Esophagus muscularis mucosa (tissue), 4 donors: ENCODE measurements at regions not wholly inside any gene's neighbourhood (a gene's known extent, or its start where the extent isn't known, plus 50 kb on each side); places are given as distances from the start of the nearest gene placed in this dataset.
"Not testable (repeated sequence)": the region's sequence is repeated elsewhere in the genome, so short reads cannot be mapped to it uniquely, and the experiment has no call there.

Experiments
- DNase-seq: peaks from one replicate; pipeline ENCODE4 v3.0.0-alpha.2; 2017; ENCODE audit errors: extremely low spot score
- H3K27ac ChIP-seq, 4 donors: fragments of 200-600 bp; sonication (generic); replicated peaks in 1 of 4; 1 replicate in 3 of 4; 2 replicates in 1 of 4; pipeline ENCODE4 v1.5.1; 2016 to 2019; ENCODE audit warnings: mild to moderate bottlenecking in 1 of 4
- H3K27me3 ChIP-seq, 4 donors: fragments of 200-600 bp; sonication (generic); one replicate each; pipeline versions ENCODE4 v1.5.1 to v1.6.0; 2016 to 2019
- H3K36me3 ChIP-seq, 4 donors: fragments of 200-600 bp; sonication (generic); one replicate each; pipeline ENCODE4 v1.5.1; 2016 to 2019
- H3K4me1 ChIP-seq, 4 donors: fragments of 200-600 bp; sonication (generic); one replicate each; pipeline ENCODE4 v1.5.1; 2016 to 2019
- H3K4me3 ChIP-seq, 4 donors: fragments of 200-600 bp; sonication (generic); 1 replicate in 2 of 4; 2 replicates in 2 of 4; pipeline ENCODE4 v1.5.1; 2016 to 2019; ENCODE audit warnings: mild to moderate bottlenecking in 4 of 4, moderate library complexity in 1 of 4
- H3K9me3 ChIP-seq, 4 donors: fragments of 200-600 bp; sonication (generic); 1 replicate in 3 of 4; 2 replicates in 1 of 4; pipeline ENCODE4 v1.5.1; 2016 to 2019
- EP300 ChIP-seq: sonication (generic); formaldehyde crosslinking; IDR thresholded peaks from one replicate; pipeline ENCODE4 v1.6.1; 2017; ENCODE audit warnings: antibody characterized with exemption
- POLR2A ChIP-seq: fragments of 450-650 bp; IDR thresholded peaks from one replicate; pipeline ENCODE4 v1.6.1; 2017; ENCODE audit warnings: antibody characterized with exemption, moderate library complexity, mild to moderate bottlenecking, low read depth
- POLR2AphosphoS5 ChIP-seq, 2 donors: sonication (generic); formaldehyde crosslinking; IDR thresholded peaks; one replicate each; pipeline ENCODE4 v1.6.1; 2017; ENCODE audit warnings: antibody characterized with exemption in 2 of 2
- WGBS: methylation state at CpG from one replicate; pipeline ENCODE4 v1.1.5; 2018; 5-methylcytosine and 5-hydroxymethylcytosine counted together
- intact Hi-C: fragments of 100-400 bp; cut with DNase I; formaldehyde crosslinking; loops from one replicate; pipeline ENCODE4 v1.15.1; 2023
- TF ChIP-seq, protein P1 (sequence below), 3 experiments: fragments of 200-600 bp in 2 of 3; fragments of 450-650 bp in 1 of 3; sonication (generic) in 2 of 3; IDR thresholded peaks; one replicate each; pipeline ENCODE4 v1.5.1; 2017 to 2019; ENCODE audit warnings: antibody characterized with exemption in 3 of 3, mild to moderate bottlenecking in 2 of 3, moderate library complexity in 1 of 3

DNA sequence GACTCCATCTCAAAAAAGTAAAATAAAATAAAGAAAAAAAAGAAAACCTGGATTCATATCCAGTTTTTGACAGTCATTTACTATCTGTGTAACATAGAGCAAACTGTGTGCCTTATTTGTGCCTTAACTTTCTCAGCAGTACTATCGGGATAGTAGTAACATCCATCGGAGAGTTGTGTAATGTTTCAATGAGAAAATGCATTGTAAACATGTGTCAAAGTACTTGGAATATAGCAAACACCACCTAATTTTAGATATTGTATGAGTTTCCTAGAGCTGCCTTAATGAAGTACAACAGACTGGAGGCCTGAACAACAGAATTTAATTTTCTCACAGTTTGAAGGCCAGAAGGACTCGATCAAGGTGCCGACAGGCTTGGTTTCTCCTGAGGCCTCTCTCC, 81.3 kb upstream of the CDC42EP3 start:
- TF ChIP-seq POLR2A (no peak), POLR2AphosphoS5 (IDR thresholded peaks at IDR 0.05) (no peak), EP300 (no peak)
- TF ChIP-seq, protein P1, sequence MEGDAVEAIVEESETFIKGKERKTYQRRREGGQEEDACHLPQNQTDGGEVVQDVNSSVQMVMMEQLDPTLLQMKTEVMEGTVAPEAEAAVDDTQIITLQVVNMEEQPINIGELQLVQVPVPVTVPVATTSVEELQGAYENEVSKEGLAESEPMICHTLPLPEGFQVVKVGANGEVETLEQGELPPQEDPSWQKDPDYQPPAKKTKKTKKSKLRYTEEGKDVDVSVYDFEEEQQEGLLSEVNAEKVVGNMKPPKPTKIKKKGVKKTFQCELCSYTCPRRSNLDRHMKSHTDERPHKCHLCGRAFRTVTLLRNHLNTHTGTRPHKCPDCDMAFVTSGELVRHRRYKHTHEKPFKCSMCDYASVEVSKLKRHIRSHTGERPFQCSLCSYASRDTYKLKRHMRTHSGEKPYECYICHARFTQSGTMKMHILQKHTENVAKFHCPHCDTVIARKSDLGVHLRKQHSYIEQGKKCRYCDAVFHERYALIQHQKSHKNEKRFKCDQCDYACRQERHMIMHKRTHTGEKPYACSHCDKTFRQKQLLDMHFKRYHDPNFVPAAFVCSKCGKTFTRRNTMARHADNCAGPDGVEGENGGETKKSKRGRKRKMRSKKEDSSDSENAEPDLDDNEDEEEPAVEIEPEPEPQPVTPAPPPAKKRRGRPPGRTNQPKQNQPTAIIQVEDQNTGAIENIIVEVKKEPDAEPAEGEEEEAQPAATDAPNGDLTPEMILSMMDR (IDR thresholded peaks at IDR 0.05) = no peak
- intact Hi-C loops = no loop called here
- Histone ChIP-seq H3K9me3 (no peaks in the 10 kb centered on the region), H3K36me3 (no peaks in the 10 kb centered on the region), H3K27ac (no peak overlapping the region), H3K27me3 (no peaks in the 10 kb centered on the region), H3K4me3 (no peak overlapping the region), H3K4me1 (no peaks in the 10 kb centered on the region)
- 70% methylated on average over 4 of the region's 4 CpGs for WGBS
- DNase-seq = no peak

DNA sequence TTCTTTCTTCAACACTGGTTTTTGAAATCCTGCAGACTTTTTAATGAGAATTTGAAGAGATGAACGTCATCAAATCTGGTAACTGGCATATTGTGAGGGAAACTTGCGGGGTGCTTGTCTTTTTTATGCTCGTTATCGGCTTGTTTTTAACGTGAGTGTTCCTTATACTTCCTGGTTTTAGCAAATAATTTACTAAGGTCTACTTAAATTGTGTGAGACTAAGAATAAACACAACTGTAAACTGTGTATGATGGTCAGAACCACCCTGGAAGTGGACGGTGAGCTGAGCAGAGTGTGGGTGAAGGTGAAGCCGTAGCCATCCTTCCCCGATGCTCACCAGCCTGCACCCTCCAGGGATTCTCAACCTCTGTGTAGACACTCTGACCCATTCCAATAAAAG, 82.3 kb upstream of the CDC42EP3 start:
- Histone ChIP-seq H3K36me3 (no peaks in the 10 kb centered on the region), H3K27me3 (no peaks in the 10 kb centered on the region), H3K4me1 (no peaks in the 10 kb centered on the region), H3K27ac (no peak overlapping the region), H3K9me3 (no peaks in the 10 kb centered on the region), H3K4me3 (no peak overlapping the region)
- no peak for DNase-seq
- TF ChIP-seq POLR2AphosphoS5 (IDR thresholded peaks at IDR 0.05) (no peak), POLR2A (no peak), EP300 (no peak)
- TF ChIP-seq, protein P1 (IDR thresholded peaks at IDR 0.05) = no peak
- WGBS = 96% methylated on average over 8 of the region's 8 CpGs
- intact Hi-C loops = no loop called here

DNA sequence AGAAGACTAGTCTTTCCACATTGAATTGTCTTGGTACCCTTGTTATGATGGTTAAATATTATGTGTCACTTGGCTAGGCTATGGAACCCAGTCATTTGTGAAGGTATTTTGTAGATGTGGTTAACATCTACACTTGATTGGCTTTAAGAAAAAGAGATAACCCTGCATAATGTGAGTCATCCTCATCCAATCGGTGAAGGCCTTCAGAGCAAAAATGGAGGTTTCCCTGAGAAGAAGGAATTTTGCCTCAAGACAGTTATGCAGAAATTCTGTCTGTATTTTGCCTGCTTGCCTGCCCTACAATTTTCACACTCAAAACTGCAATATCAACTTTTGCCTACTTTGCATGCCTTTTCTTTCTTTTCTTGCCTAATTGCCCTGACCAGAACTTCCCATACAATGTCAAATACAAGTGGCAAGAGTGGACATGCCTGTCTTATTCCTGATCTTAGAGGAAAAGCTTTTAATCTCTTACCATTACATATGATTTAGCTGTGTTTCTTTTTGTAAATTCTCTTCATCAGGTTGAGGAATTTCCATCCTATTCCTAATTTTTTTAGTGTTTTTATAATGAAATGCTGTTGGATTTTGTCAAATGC, 84.6 kb upstream of the CDC42EP3 start:
- H3K27ac ChIP-seq, intact Hi-C loops, H3K4me1 ChIP-seq, H3K36me3 ChIP-seq, DNase-seq, H3K27me3 ChIP-seq, H3K9me3 ChIP-seq, H3K4me3 ChIP-seq: not testable (repeated sequence)
- 100% methylated on average over 1 of the region's 1 CpG for WGBS

DNA sequence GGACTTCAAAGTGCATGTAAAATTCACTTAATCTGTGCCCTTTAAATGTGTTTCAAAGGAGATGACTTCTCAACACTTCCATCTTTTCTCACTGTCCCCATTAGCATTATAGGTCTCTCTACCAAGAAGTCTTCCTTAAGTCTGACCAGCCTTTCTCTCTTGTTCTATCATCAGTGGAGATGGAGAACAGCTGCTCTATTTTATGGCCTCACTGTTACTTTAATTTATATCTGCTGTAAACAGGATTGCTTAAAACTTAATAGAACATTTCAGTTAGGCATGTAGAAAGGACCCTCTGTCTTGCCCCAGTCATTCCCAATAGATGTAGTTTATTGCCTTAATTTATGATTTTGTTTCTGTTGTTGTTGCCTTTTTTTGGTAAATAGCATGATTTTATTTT, 86.0 kb upstream of the CDC42EP3 start:
- H3K27me3 ChIP-seq, H3K27ac ChIP-seq, intact Hi-C loops, H3K9me3 ChIP-seq, H3K4me3 ChIP-seq, H3K4me1 ChIP-seq, DNase-seq, H3K36me3 ChIP-seq: not testable (repeated sequence)

DNA sequence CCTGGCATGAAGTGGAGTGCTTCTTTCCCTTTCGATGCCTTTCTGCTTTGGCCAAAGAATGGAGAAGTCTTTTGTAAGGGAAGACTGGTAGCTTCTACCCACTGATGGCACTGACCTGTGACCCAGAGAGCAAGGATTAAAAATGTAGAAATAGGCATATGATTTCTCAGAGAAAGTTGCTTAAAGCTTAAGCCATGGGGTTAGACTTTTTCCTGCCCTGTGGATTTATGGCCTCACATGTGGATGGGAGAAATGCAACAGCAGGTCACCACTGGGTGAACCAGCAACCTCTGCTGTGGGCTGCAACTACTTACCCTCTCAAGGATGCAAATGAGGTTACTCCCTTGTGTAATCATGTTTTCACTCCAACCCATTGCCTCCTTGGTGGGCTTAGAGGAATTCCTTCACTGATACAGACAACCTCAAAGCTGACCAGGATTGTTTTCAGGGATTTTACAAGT, 86.7 kb upstream of the CDC42EP3 start:
- H3K9me3 ChIP-seq, H3K27me3 ChIP-seq, H3K27ac ChIP-seq, intact Hi-C loops, H3K36me3 ChIP-seq, H3K4me1 ChIP-seq, H3K4me3 ChIP-seq: not testable (repeated sequence)
- 89% methylated on average over 1 of the region's 1 CpG for WGBS
- peak; percentile 47 for DNase-seq

DNA sequence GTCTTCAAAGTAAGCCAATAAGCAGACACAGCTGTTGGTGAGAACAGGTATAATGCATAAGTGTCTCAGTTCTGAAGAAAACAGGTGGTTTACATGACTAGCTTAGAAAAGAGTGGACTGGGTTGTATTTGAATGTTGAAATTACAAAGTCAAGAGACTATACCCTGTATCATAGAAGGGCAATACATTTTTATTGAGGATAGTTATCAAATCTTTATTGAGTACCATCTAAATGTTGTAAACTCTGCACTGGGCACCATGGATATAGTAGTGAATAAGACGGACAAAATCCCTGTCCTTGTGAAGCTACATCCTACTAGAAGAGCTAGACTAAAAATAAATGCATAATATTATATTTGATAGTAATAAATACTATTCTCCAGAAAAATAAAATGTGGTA, 88.5 kb upstream of the CDC42EP3 start:
- H3K4me3 ChIP-seq, H3K27me3 ChIP-seq, H3K4me1 ChIP-seq, H3K27ac ChIP-seq, H3K9me3 ChIP-seq, intact Hi-C loops, H3K36me3 ChIP-seq, DNase-seq: not testable (repeated sequence)
- 100% methylated on average over 1 of the region's 1 CpG for WGBS

DNA sequence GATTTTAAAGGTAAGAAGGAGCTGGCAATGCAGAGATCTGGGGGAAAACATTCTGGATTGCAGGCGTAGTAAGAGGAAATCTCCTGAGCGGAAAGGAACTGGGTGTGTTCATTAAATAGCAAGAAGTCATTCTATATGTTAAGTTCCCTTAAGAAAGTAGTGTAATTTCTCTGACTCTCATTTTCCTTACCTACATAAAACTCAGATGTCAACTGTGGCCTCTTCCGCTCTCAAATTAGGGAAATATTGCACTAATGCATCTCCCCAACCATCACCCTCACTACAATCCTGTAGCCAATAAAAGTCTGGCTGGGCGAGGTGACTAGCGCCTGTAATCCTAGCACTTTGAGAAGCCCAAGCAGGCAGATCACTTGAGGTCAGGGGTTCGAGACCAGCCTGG, 89.0 kb upstream of the CDC42EP3 start:
- H3K4me1 ChIP-seq = peaks cover 0 to 1% (median 0%) of the 10 kb centered on the region in 4 donors
- no peak overlapping the region for H3K27ac ChIP-seq
- H3K27me3 ChIP-seq = no peaks in the 10 kb centered on the region
- no peak overlapping the region for H3K4me3 ChIP-seq
- DNase-seq = no peak
- WGBS = 81% methylated on average over 6 of the region's 6 CpGs
- no peaks in the 10 kb centered on the region for H3K9me3 ChIP-seq
- no peak for TF ChIP-seq POLR2AphosphoS5 (IDR thresholded peaks at IDR 0.05)
- no peak for TF ChIP-seq EP300
- no peak for TF ChIP-seq POLR2A
- TF ChIP-seq, protein P1 (IDR thresholded peaks at IDR 0.05) = no peak
- H3K36me3 ChIP-seq = no peaks in the 10 kb centered on the region
- intact Hi-C loops = no loop called here

DNA sequence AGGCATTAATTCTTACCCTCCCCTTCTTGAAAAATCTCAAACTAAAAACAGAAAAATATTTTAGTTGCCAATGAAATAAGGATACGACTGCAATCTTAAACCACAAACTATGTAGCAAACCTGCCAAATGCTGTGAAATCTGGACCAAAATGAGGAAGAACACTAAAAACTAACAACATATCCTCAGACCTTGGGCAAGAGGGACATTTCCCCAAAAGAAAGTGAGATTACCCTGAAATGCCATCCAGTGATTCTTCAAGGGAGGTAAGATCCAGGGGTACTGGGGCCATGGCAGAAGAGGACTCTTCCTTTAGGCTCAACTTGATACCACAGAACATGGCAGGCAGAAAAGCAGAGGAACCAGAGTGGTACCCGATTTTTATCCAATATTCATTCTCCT, 90.8 kb upstream of the CDC42EP3 start:
- H3K4me3 ChIP-seq, H3K27ac ChIP-seq, H3K27me3 ChIP-seq, H3K36me3 ChIP-seq, H3K9me3 ChIP-seq, DNase-seq, intact Hi-C loops: not testable (repeated sequence)
- H3K4me1 ChIP-seq = peaks cover 0 to 18% (median 11%) of the 10 kb centered on the region in 4 donors
- WGBS = 87% methylated on average over 2 of the region's 2 CpGs
